ENCODE measurements at regions not wholly inside any gene's neighbourhood (a gene's known extent, or its start where the extent isn't known, plus 50 kb on each side); places are given as distances from the start of the nearest gene placed in this dataset.

DNA sequence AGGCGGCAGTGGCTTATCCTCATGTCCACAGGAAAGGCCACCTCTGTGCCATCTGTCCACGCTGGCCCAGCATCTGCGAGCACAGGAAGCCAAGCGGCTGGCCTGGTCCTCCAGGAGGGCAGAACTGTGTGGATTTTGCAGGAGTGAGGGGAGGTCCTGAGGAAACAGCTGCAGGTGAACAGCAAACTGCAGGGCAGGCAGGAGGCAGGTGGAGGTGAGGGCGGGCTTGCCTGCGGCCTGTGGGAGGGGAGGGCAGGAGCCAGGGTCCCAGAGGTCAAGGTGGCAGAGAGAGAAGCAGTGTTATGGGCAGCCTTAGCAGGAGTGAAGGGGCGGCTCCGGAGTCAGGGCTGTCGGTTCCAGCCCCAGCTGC lies 369.7 kb downstream of the SHANK2 start:
- TF ChIP-seq CTCF (IDR thresholded peaks at IDR 0.05), result no peak
- TF ChIP-seq ZFX (IDR thresholded peaks at IDR 0.05; ENCODE audit: borderline replicate concordance), result no peak
